ENCODE measurements at regions not wholly inside any gene's neighbourhood (a gene's known extent, or its start where the extent isn't known, plus 50 kb on each side); places are given as distances from the start of the nearest gene placed in this dataset.

GRCh38 chr4:182169572-182169971 lies 73.6 kb upstream of the TENM3 start:
- Histone ChIP-seq H3K9ac (ENCODE audit: low read length) (no peak overlapping the region), H3K9me3 (ENCODE audit: insufficient read depth, low read depth, low read length) (no peaks in the 10 kb centered on the region), H3K36me3 (ENCODE audit: insufficient read depth, low read length) (no peaks in the 10 kb centered on the region), H2AFZ (ENCODE audit: low read depth, low read length) (no peak overlapping the region), H3K4me1 (ENCODE audit: insufficient read depth, low read length) (no peaks in the 10 kb centered on the region), H3K79me2 (ENCODE audit: insufficient read depth, low read length) (peaks cover 99% of the 10 kb centered on the region), H3K27me3 (ENCODE audit: insufficient read depth, low read length) (no peaks in the 10 kb centered on the region), H3K4me3 (ENCODE audit: insufficient read depth, low read depth, low read length) (no peak overlapping the region), H4K20me1 (ENCODE audit: insufficient read depth, low read length) (peaks cover 24% of the 10 kb centered on the region), H3K4me2 (ENCODE audit: low read length) (no peak overlapping the region), H3K27ac (ENCODE audit: low read depth, low read length) (no peak overlapping the region)
- no peak overlapping the region for H3K27ac Mint-ChIP-seq (ENCODE audit: unreplicated experiment)
- FAIRE-seq (no peak), DNase-seq (ENCODE audit: low read depth) (no peak)
- H3K36me3 Mint-ChIP-seq (ENCODE audit: low read depth, unreplicated experiment) = peaks cover 4% of the 10 kb centered on the region
- H3K9me3 Mint-ChIP-seq (ENCODE audit: unreplicated experiment) = no peaks in the 10 kb centered on the region
- H3K4me1 Mint-ChIP-seq (ENCODE audit: low read depth, unreplicated experiment) = peaks cover 12% of the 10 kb centered on the region
- TF ChIP-seq EZH2 (IDR thresholded peaks at IDR 0.05; ENCODE audit: insufficient read depth, low read length) (no peak), CTCF (IDR thresholded peaks at IDR 0.05; ENCODE audit: insufficient read depth, low read depth, low read length) (no peak)
- H3K27me3 Mint-ChIP-seq (ENCODE audit: low read depth, unreplicated experiment) = no peaks in the 10 kb centered on the region
- H3K4me3 Mint-ChIP-seq (ENCODE audit: unreplicated experiment) = no peak overlapping the region

GRCh38 chr4:182169987-182170386 lies 73.2 kb upstream of the TENM3 start:
- TF ChIP-seq EZH2 (IDR thresholded peaks at IDR 0.05; ENCODE audit: insufficient read depth, low read length) (no peak), CTCF (IDR thresholded peaks at IDR 0.05; ENCODE audit: insufficient read depth, low read depth, low read length) (no peak)
- Mint-ChIP-seq H3K4me3 (ENCODE audit: unreplicated experiment) (no peak overlapping the region), H3K4me1 (ENCODE audit: low read depth, unreplicated experiment) (peaks cover 11% of the 10 kb centered on the region), H3K36me3 (ENCODE audit: low read depth, unreplicated experiment) (peaks cover 4% of the 10 kb centered on the region), H3K27me3 (ENCODE audit: low read depth, unreplicated experiment) (no peaks in the 10 kb centered on the region), H3K9me3 (ENCODE audit: unreplicated experiment) (no peaks in the 10 kb centered on the region), H3K27ac (ENCODE audit: unreplicated experiment) (no peak overlapping the region)
- no peak for DNase-seq (ENCODE audit: low read depth)
- H3K4me2 ChIP-seq (ENCODE audit: low read length) = no peak overlapping the region
- peak; percentile 34 for FAIRE-seq
- H4K20me1 ChIP-seq (ENCODE audit: insufficient read depth, low read length) = peaks cover 22% of the 10 kb centered on the region
- no peaks in the 10 kb centered on the region for H3K9me3 ChIP-seq (ENCODE audit: insufficient read depth, low read depth, low read length)
- no peak overlapping the region for H2AFZ ChIP-seq (ENCODE audit: low read depth, low read length)
- no peaks in the 10 kb centered on the region for H3K27me3 ChIP-seq (ENCODE audit: insufficient read depth, low read length)
- peaks cover 96% of the 10 kb centered on the region for H3K79me2 ChIP-seq (ENCODE audit: insufficient read depth, low read length)
- no peaks in the 10 kb centered on the region for H3K36me3 ChIP-seq (ENCODE audit: insufficient read depth, low read length)
- no peak overlapping the region for H3K9ac ChIP-seq (ENCODE audit: low read length)
- H3K4me1 ChIP-seq (ENCODE audit: insufficient read depth, low read length) = no peaks in the 10 kb centered on the region
- no peak overlapping the region for H3K27ac ChIP-seq (ENCODE audit: low read depth, low read length)
- no peak overlapping the region for H3K4me3 ChIP-seq (ENCODE audit: insufficient read depth, low read depth, low read length)

GRCh38 chr4:182170417-182170935 lies 72.7 kb upstream of the TENM3 start:
- Histone ChIP-seq H3K4me2 (ENCODE audit: low read length) (no peak overlapping the region), H3K4me1 (ENCODE audit: insufficient read depth, low read length) (no peaks in the 10 kb centered on the region), H3K27ac (ENCODE audit: low read depth, low read length) (no peak overlapping the region), H4K20me1 (ENCODE audit: insufficient read depth, low read length) (peaks cover 20% of the 10 kb centered on the region), H3K9ac (ENCODE audit: low read length) (no peak overlapping the region), H3K79me2 (ENCODE audit: insufficient read depth, low read length) (peaks cover 95% of the 10 kb centered on the region), H3K27me3 (ENCODE audit: insufficient read depth, low read length) (no peaks in the 10 kb centered on the region), H3K4me3 (ENCODE audit: insufficient read depth, low read depth, low read length) (no peak overlapping the region), H3K36me3 (ENCODE audit: insufficient read depth, low read length) (no peaks in the 10 kb centered on the region), H3K9me3 (ENCODE audit: insufficient read depth, low read depth, low read length) (no peaks in the 10 kb centered on the region), H2AFZ (ENCODE audit: low read depth, low read length) (no peak overlapping the region)
- Mint-ChIP-seq H3K36me3 (ENCODE audit: low read depth, unreplicated experiment) (peaks cover 4% of the 10 kb centered on the region), H3K27ac (ENCODE audit: unreplicated experiment) (no peak overlapping the region), H3K27me3 (ENCODE audit: low read depth, unreplicated experiment) (no peaks in the 10 kb centered on the region), H3K4me1 (ENCODE audit: low read depth, unreplicated experiment) (peaks cover 9% of the 10 kb centered on the region), H3K9me3 (ENCODE audit: unreplicated experiment) (no peaks in the 10 kb centered on the region), H3K4me3 (ENCODE audit: unreplicated experiment) (no peak overlapping the region)
- TF ChIP-seq EZH2 (IDR thresholded peaks at IDR 0.05; ENCODE audit: insufficient read depth, low read length) (no peak), CTCF (IDR thresholded peaks at IDR 0.05; ENCODE audit: insufficient read depth, low read depth, low read length) (no peak)
- DNase-seq (ENCODE audit: low read depth) = no peak
- FAIRE-seq = no peak
